ENCODE measurements at regions not wholly inside any gene's neighbourhood (a gene's known extent, or its start where the extent isn't known, plus 50 kb on each side); places are given as distances from the start of the nearest gene placed in this dataset.

DNA sequence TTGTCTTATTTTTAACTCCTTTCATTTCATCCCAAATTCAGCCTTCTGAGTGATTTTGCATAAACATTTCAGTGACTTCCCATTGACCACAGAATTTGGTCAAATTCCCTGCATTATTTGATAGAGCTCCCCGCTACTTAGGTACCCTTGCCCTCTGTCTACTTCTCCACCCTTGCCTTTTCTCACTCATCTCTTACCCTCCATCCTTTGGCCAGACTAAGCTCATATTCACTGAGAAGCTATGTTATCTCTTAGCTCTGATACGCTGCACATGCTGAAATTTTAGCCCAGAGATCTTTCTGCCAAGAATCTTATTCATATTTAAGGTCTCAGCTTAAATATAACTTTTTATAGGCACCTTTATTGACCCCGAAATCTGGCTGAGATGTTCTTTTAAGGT is 1031.9 kb downstream of the ADGRL3 start:
- H3K27ac Mint-ChIP-seq: no peak overlapping the region
- DNase-seq (no peak), ATAC-seq (no peak)
- CTCF ChIA-PET: no interaction called here
- H3K36me3 Mint-ChIP-seq (ENCODE audit: low read depth): no peaks in the 10 kb centered on the region
- H3K27me3 Mint-ChIP-seq (ENCODE audit: low read depth): no peaks in the 10 kb centered on the region
- H3K9me3 Mint-ChIP-seq (ENCODE audit: insufficient read depth): no peaks in the 10 kb centered on the region
- POLR2A ChIA-PET: no interaction called here
- H3K4me3 Mint-ChIP-seq: no peak overlapping the region
- no peaks in the 10 kb centered on the region for H3K4me1 Mint-ChIP-seq (ENCODE audit: low read depth)

DNA sequence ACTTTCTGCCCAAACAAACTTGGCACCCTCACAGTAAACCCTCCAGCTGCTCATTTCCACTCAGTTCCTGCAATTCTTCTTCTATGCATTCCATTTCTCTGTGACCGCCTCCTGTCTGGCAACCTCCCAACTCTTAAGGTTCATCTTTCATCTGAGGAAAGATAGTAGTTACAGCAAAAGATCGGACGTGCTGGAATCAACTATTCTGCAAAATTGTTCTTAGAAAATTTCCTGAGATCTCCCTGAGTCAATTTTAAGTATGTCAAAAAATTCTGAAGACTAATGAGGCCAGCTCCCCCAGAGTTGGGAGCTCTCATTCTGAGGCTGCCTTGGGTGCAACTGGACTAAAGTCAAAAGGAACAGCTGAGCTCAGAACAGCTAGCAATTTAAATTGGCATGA is 1026.0 kb downstream of the ADGRL3 start:
- Mint-ChIP-seq H3K9me3 (ENCODE audit: insufficient read depth) (no peaks in the 10 kb centered on the region), H3K36me3 (ENCODE audit: low read depth) (no peaks in the 10 kb centered on the region), H3K4me1 (ENCODE audit: low read depth) (no peaks in the 10 kb centered on the region), H3K27me3 (ENCODE audit: low read depth) (no peaks in the 10 kb centered on the region), H3K27ac (no peak overlapping the region), H3K4me3 (no peak overlapping the region)
- DNase-seq (no peak), ATAC-seq (no peak)
- CTCF ChIA-PET: no interaction called here
- POLR2A ChIA-PET: no interaction called here

DNA sequence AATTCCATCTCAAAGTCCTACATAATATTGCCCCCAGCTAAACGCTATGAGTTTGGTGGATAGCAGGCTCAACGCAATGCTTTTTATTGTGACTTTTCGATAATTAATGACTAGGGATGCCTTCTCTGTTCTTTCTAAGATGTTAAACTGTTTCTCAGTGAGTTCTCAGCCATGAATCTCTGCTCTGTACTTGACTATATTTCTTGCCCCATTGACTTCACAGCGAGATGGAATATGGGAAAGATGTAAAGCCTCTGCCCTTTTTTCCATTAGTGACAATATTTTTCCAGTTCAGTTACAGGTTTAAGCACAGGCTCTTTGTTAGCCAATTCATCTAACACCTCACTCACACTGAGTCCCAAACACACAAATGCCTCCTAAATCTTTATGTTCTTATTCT is 1022.0 kb downstream of the ADGRL3 start:
- Mint-ChIP-seq H3K4me3 (no peak overlapping the region), H3K27me3 (ENCODE audit: low read depth) (no peaks in the 10 kb centered on the region), H3K36me3 (ENCODE audit: low read depth) (no peaks in the 10 kb centered on the region), H3K9me3 (ENCODE audit: insufficient read depth) (no peaks in the 10 kb centered on the region), H3K4me1 (ENCODE audit: low read depth) (no peaks in the 10 kb centered on the region), H3K27ac (no peak overlapping the region)
- DNase-seq (no peak), ATAC-seq (no peak)
- CTCF ChIA-PET: no interaction called here
- POLR2A ChIA-PET: no interaction called here

DNA sequence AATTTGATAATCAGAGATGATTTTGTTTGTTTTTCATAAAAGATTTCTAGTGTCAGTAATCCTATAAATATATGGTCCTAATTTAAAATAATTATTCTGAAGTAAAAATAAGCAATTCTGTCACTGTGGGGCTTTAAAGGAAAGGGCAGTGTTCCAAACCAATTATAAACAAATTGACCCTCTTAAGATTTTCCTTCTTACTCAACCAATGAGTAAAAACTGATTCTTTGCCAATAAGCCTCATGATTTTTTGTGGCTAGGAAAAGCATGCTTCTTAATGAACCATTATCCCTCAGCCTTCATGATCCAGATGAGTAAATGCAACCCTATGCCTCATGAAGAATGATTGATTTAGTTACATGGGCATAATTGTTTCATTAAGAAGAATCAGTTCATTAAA is 1010.4 kb downstream of the ADGRL3 start:
- no peak for ATAC-seq
- POLR2A ChIA-PET: no interaction called here

DNA sequence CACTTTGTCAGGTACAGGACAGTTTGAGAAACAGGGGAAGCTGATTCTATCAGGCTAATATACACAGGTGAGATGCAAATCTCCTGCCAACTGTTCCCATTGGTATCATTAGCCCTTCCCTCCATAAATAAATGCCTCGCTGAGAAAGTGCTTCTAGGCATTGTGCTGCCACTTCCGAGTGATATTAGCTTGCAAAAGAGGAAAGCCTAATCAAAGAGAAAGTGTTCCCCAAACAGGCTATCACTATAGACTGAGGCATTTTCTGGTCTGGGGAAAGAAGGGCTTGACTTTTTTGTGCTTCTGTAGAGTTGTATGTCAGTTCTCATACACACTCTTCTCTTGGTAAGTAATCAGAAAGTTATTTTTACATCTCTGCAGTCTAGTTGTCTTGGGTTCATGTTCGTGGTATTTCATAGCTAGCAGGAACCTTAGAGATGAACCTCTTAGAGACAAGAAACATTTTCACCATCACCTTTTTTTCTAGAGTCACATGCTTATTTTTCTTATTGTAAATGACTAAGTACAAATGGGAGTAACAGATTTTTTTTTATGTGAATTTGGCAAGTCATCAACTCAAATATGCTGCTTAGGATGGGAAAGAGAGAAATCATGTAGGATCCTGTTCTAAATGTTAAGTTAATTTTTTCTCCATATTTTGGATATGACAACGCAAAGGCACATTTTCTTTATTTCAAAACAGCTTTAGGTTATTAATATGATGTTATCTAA is 1009.8 kb downstream of the ADGRL3 start:
- no peak overlapping the region for H3K4me3 Mint-ChIP-seq
- ChIA-PET CTCF (no interaction called here), POLR2A (no interaction called here)
- no peaks in the 10 kb centered on the region for H3K36me3 Mint-ChIP-seq (ENCODE audit: low read depth)
- ATAC-seq (no peak), DNase-seq (no peak)
- no peak overlapping the region for H3K27ac Mint-ChIP-seq
- H3K4me1 Mint-ChIP-seq (ENCODE audit: low read depth): no peaks in the 10 kb centered on the region
- no peaks in the 10 kb centered on the region for H3K9me3 Mint-ChIP-seq (ENCODE audit: insufficient read depth)
- H3K27me3 Mint-ChIP-seq (ENCODE audit: low read depth): no peaks in the 10 kb centered on the region

More for the DNA sequence above, 1010.4 kb downstream of the ADGRL3 start:
- DNase-seq: no peak
- no peaks in the 10 kb centered on the region for H3K36me3 Mint-ChIP-seq (ENCODE audit: low read depth)
- H3K9me3 Mint-ChIP-seq (ENCODE audit: insufficient read depth): no peaks in the 10 kb centered on the region
- no peaks in the 10 kb centered on the region for H3K4me1 Mint-ChIP-seq (ENCODE audit: low read depth)
- no peak overlapping the region for H3K27ac Mint-ChIP-seq
- H3K27me3 Mint-ChIP-seq (ENCODE audit: low read depth): no peaks in the 10 kb centered on the region
- CTCF ChIA-PET: no interaction called here
- H3K4me3 Mint-ChIP-seq: no peak overlapping the region

DNA sequence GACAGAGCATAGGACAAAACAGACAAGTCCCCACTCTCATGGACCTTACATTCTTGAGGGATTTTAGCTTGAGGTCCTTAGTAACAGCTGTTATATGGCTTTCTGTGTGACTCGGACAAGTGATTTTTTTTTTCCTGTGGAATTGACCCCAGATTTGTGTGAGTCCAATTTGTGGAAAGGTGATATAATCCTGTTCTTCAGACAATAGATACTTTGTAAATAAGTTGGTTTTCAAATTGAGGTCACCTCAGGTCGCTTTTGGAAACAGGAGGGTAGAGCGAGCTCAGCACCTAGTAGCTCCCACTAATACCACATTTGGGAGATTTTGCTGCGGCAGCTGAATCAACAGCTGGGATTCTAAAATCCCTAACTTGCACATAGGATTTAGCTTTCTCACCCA is 1008.8 kb downstream of the ADGRL3 start:
- ATAC-seq (no peak), DNase-seq (no peak)
- H3K9me3 Mint-ChIP-seq (ENCODE audit: insufficient read depth): peaks cover under 1% of the 10 kb centered on the region
- no peaks in the 10 kb centered on the region for H3K36me3 Mint-ChIP-seq (ENCODE audit: low read depth)
- H3K4me3 Mint-ChIP-seq: no peak overlapping the region
- no peaks in the 10 kb centered on the region for H3K27me3 Mint-ChIP-seq (ENCODE audit: low read depth)
- POLR2A ChIA-PET: no interaction called here
- CTCF ChIA-PET: no interaction called here
- H3K4me1 Mint-ChIP-seq (ENCODE audit: low read depth): no peaks in the 10 kb centered on the region
- H3K27ac Mint-ChIP-seq: no peak overlapping the region

DNA sequence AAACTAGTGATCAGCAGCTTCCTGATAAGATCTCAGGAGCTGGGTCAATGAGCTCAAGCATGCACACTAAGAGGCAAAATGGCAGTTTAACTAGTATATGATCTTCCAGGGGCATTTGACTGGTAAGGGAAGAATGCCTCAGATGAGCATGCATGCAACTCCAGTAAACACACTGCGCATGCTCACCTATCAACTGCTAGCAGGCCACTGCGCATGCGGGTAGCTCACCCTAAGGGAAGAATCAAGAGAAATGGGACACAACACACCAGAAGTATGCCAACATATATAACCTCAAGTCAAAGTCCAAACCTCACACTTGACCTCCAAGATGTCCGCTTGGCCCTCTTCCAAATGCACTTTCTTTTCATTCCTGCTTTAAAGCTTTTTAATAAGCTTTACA is 1004.0 kb downstream of the ADGRL3 start:
- Mint-ChIP-seq H3K27ac (no peak overlapping the region), H3K9me3 (ENCODE audit: insufficient read depth) (peaks cover 10% of the 10 kb centered on the region), H3K4me3 (no peak overlapping the region), H3K27me3 (ENCODE audit: low read depth) (no peaks in the 10 kb centered on the region), H3K4me1 (ENCODE audit: low read depth) (no peaks in the 10 kb centered on the region), H3K36me3 (ENCODE audit: low read depth) (no peaks in the 10 kb centered on the region)
- ChIA-PET CTCF (no interaction called here), POLR2A (no interaction called here)
- no peak for ATAC-seq
- no peak for DNase-seq

DNA sequence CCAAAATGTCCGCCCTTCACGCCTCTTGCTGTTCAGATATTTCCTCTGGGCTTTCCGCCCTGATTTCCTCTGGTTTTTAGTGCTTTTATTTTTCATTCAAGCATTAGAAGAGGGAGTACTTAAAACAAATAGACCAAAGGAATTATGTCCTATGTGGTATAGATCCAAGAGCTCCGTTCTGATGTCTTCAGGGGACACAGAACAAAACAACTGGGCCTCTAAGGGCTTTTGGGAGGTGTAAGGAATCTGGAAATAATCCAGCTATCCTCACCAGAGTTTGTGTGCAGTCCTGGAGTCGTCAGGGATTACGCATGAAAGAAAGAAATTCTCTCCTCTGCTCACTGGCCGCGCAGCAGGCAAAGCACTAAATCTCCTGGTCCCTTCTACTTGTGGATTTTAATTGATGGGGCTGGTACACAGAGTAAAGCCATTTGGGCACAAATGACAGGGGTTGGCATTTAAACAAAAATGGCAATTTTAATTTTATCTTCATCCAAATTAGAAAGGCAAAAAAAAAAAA is 999.2 kb downstream of the ADGRL3 start:
- Mint-ChIP-seq H3K4me1 (ENCODE audit: low read depth) (no peaks in the 10 kb centered on the region), H3K36me3 (ENCODE audit: low read depth) (no peaks in the 10 kb centered on the region), H3K27me3 (ENCODE audit: low read depth) (no peaks in the 10 kb centered on the region), H3K4me3 (no peak overlapping the region), H3K27ac (no peak overlapping the region), H3K9me3 (ENCODE audit: insufficient read depth) (peaks cover 15% of the 10 kb centered on the region)
- ATAC-seq (no peak), DNase-seq (no peak)
- ChIA-PET POLR2A (no interaction called here), CTCF (no interaction called here)

DNA sequence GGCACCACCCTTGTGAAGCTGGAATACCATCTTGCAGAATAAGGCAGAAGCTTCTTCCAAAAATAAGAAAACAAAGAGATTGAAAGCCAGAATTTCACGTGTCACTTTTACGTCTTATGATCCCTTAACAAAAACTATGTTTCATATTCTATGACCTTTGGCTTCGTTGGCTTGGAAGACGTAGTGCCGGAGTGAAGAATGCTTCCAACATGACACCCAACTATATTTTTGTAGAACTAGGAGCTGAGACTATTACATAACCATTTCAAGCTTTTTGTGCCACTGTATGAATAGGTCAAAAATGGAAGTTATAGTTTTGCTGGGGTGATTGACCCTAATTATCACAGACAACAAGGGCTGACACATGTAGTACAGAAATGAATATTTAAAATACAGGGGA is 996.2 kb downstream of the ADGRL3 start:
- no peak overlapping the region for H3K27ac Mint-ChIP-seq
- DNase-seq (no peak), ATAC-seq (no peak)
- no peaks in the 10 kb centered on the region for H3K36me3 Mint-ChIP-seq (ENCODE audit: low read depth)
- H3K4me3 Mint-ChIP-seq: no peak overlapping the region
- CTCF ChIA-PET: interaction anchor here (0.6 kb wide), 1 partner anchor 8 kb away, joined by 4 read pairs; no protein-coding TSS in a partner anchor
- POLR2A ChIA-PET: no interaction called here
- no peaks in the 10 kb centered on the region for H3K27me3 Mint-ChIP-seq (ENCODE audit: low read depth)
- no peaks in the 10 kb centered on the region for H3K4me1 Mint-ChIP-seq (ENCODE audit: low read depth)
- peaks cover 13% of the 10 kb centered on the region for H3K9me3 Mint-ChIP-seq (ENCODE audit: insufficient read depth)

DNA sequence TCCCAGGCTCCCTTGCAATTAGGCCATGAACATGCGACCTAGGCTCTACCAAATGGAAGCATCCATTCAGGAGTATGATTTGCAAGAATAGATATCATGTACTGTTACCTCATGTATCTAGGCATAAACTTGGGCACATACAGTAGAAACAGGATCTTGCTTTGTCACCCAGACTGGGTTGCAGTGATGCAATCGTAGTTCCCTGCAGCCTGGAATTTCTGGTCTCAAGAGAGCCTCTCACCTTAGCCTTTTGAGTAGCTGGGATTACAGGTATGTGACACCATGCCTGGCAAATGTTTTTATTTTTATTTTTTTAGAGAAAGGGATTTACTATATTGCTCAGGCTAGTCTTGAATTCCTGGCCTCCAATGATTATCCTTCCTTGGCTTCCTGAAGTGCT is 994.2 kb downstream of the ADGRL3 start:
- ChIA-PET POLR2A (no interaction called here), CTCF (no interaction called here)
- Mint-ChIP-seq H3K4me1 (ENCODE audit: low read depth) (no peaks in the 10 kb centered on the region), H3K27me3 (ENCODE audit: low read depth) (no peaks in the 10 kb centered on the region), H3K27ac (no peak overlapping the region), H3K9me3 (ENCODE audit: insufficient read depth) (peaks cover 13% of the 10 kb centered on the region), H3K36me3 (ENCODE audit: low read depth) (no peaks in the 10 kb centered on the region), H3K4me3 (no peak overlapping the region)
- DNase-seq: no peak
- ATAC-seq: no peak

DNA sequence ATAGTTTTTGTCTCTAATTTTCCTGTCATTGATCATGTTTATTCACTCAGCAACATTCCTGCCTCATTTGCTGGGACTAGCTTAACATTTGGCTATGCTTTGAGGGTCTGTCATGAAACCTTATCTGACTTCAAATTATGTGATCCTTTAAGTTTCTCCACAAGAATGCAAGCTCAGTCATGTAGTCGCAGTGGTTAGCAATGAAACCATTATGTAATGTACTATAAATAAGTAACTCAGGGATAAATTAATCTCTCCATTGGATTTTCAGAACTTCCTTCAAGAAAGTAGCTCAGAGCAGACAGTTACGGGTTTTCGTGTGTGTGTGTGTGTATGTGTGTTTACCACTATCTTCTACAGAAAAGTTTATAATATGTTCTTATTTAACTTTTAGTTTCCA is 993.6 kb downstream of the ADGRL3 start:
- CTCF ChIA-PET: no interaction called here
- ATAC-seq (no peak), DNase-seq (no peak)
- POLR2A ChIA-PET: no interaction called here
- Mint-ChIP-seq H3K36me3 (ENCODE audit: low read depth) (no peaks in the 10 kb centered on the region), H3K4me3 (no peak overlapping the region), H3K27me3 (ENCODE audit: low read depth) (no peaks in the 10 kb centered on the region), H3K27ac (no peak overlapping the region), H3K9me3 (ENCODE audit: insufficient read depth) (peaks cover 13% of the 10 kb centered on the region), H3K4me1 (ENCODE audit: low read depth) (no peaks in the 10 kb centered on the region)

DNA sequence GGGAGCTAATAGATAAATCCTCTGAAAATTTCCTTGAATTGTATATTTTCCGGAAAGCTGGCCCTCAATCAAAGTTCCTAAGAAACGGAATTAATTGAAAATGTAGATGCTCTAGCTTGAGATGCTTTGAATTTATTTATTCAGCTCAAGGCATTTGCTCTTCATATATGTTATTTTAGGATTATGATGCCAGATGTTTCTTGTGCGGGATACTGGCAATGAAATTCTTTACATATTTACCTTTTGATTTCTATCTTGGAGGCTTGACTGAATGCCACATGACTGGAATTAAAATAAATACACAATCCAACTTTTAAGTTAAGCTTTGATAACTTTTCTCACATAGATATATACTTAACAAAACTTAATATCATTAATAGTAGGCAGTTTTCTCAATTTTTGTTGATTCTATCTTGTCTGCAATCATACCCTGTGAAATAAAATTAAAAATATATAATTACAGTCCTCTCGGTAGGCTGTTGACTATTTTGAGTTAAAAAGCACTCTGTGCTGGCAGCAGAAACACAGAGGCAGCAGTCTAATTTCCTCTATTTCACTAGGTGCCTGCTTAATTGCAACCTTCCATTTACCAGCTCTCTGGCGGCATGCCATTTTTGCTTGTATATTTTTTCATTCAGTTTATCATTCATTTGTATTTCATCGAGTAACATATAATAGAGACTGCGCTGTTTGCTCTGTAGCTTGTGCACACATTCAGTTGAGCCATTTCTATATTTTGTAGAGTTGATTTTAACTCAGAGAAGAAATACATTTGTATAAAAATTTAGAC is 991.5 kb downstream of the ADGRL3 start:
- no peak overlapping the region for H3K4me3 Mint-ChIP-seq
- ChIA-PET CTCF (no interaction called here), POLR2A (no interaction called here)
- no peaks in the 10 kb centered on the region for H3K4me1 Mint-ChIP-seq (ENCODE audit: low read depth)
- peaks cover 13% of the 10 kb centered on the region for H3K9me3 Mint-ChIP-seq (ENCODE audit: insufficient read depth)
- ATAC-seq: no peak
- no peaks in the 10 kb centered on the region for H3K27me3 Mint-ChIP-seq (ENCODE audit: low read depth)
- no peak overlapping the region for H3K27ac Mint-ChIP-seq
- H3K36me3 Mint-ChIP-seq (ENCODE audit: low read depth): no peaks in the 10 kb centered on the region
- DNase-seq: no peak
